Activated CD8-positive, alpha-beta memory T cell treated with anti-CD3 and anti-CD28 coated beads, Interleukin-2, amount 10 ng/mL, durations not matched to agents 7 days and 5 days (primary cell): ENCODE measurements at regions not wholly inside any gene's neighbourhood (a gene's known extent, or its start where the extent isn't known, plus 50 kb on each side); places are given as distances from the start of the nearest gene placed in this dataset.

Experiments
- ATAC-seq: fragments of 150-1000 bp; cut with Tn5 transposase; one replicate; pipeline ENCODE4 v1.10.0; 2021; ENCODE audit warnings: moderate library complexity
- CTCF ChIA-PET: fragments of 350-600 bp; sonication (Branson Sonifier 250); formaldehyde crosslinking; loops from one replicate; lab custom pipeline; 2021; ENCODE audit warnings: antibody characterized with exemption; lab: Charles Lee
- DNase-seq: peaks from one replicate; pipeline ENCODE4 v3.0.0-alpha.2; 2020
- H3K27ac Mint-ChIP-seq: one replicate; pipeline ENCODE4 v1.8.0; 2021; ENCODE audit warnings: mild to moderate bottlenecking, mixed read lengths
- H3K27me3 Mint-ChIP-seq: one replicate; pipeline ENCODE4 v1.8.0; 2021; ENCODE audit warnings: mixed read lengths
- H3K36me3 Mint-ChIP-seq: one replicate; pipeline ENCODE4 v1.8.0; 2021; ENCODE audit warnings: mild to moderate bottlenecking, mixed read lengths
- H3K4me1 Mint-ChIP-seq: one replicate; pipeline ENCODE4 v1.8.0; 2021; ENCODE audit warnings: mixed read lengths
- H3K4me3 Mint-ChIP-seq: one replicate; pipeline ENCODE4 v1.8.0; 2021; ENCODE audit warnings: mild to moderate bottlenecking, moderate library complexity, mixed read lengths
- H3K9me3 Mint-ChIP-seq: one replicate; pipeline ENCODE4 v1.8.0; 2022; ENCODE audit warnings: low read depth, mixed read lengths

- DNase-seq, result no peak
- no peak overlapping the region for H3K27ac Mint-ChIP-seq
- CTCF ChIA-PET, result no interaction called here
- H3K36me3 Mint-ChIP-seq, result no peaks in the 10 kb centered on the region
- no peaks in the 10 kb centered on the region for H3K9me3 Mint-ChIP-seq
- no peaks in the 10 kb centered on the region for H3K27me3 Mint-ChIP-seq
- no peaks in the 10 kb centered on the region for H3K4me1 Mint-ChIP-seq
- no peak for ATAC-seq
- no peak overlapping the region for H3K4me3 Mint-ChIP-seq
Measured at GRCh38 chr3:110654843-110655502, 416.6 kb upstream of the NECTIN3 start.

- DNase-seq (no peak), ATAC-seq (no peak)
- CTCF ChIA-PET, result no interaction called here
- H3K4me1 Mint-ChIP-seq, result no peaks in the 10 kb centered on the region
- H3K27me3 Mint-ChIP-seq, result no peaks in the 10 kb centered on the region
- no peak overlapping the region for H3K27ac Mint-ChIP-seq
- H3K9me3 Mint-ChIP-seq, result no peaks in the 10 kb centered on the region
- no peak overlapping the region for H3K4me3 Mint-ChIP-seq
- no peaks in the 10 kb centered on the region for H3K36me3 Mint-ChIP-seq
Measured at GRCh38 chr3:110656394-110657025, 415.1 kb upstream of the NECTIN3 start.

- H3K27ac Mint-ChIP-seq, result no peak overlapping the region
- DNase-seq (no peak), ATAC-seq (no peak)
- H3K27me3 Mint-ChIP-seq, result no peaks in the 10 kb centered on the region
- no peaks in the 10 kb centered on the region for H3K4me1 Mint-ChIP-seq
- no peak overlapping the region for H3K4me3 Mint-ChIP-seq
- peaks cover 16% of the 10 kb centered on the region for H3K9me3 Mint-ChIP-seq
- CTCF ChIA-PET, result no interaction called here
- H3K36me3 Mint-ChIP-seq, result no peaks in the 10 kb centered on the region
Measured at GRCh38 chr3:110664148-110664547, 407.5 kb upstream of the NECTIN3 start.

GRCh38 chr3:110666495-110666894, 405.1 kb upstream of the NECTIN3 start:
- H3K27me3 Mint-ChIP-seq, result no peaks in the 10 kb centered on the region
- CTCF ChIA-PET, result no interaction called here
- no peak for DNase-seq
- no peak overlapping the region for H3K4me3 Mint-ChIP-seq
- no peak for ATAC-seq
- no peak overlapping the region for H3K27ac Mint-ChIP-seq
- H3K4me1 Mint-ChIP-seq, result no peaks in the 10 kb centered on the region
- peaks cover 22% of the 10 kb centered on the region for H3K9me3 Mint-ChIP-seq
- peaks cover 5% of the 10 kb centered on the region for H3K36me3 Mint-ChIP-seq

GRCh38 chr3:110667216-110667615, 404.4 kb upstream of the NECTIN3 start:
- ATAC-seq (no peak), DNase-seq (no peak)
- Mint-ChIP-seq H3K27me3 (no peaks in the 10 kb centered on the region), H3K27ac (no peak overlapping the region), H3K36me3 (peaks cover 5% of the 10 kb centered on the region), H3K9me3 (peaks cover 24% of the 10 kb centered on the region), H3K4me3 (no peak overlapping the region), H3K4me1 (no peaks in the 10 kb centered on the region)
- CTCF ChIA-PET, result no interaction called here

- no peaks in the 10 kb centered on the region for H3K4me1 Mint-ChIP-seq
- peaks cover 23% of the 10 kb centered on the region for H3K9me3 Mint-ChIP-seq
- ATAC-seq, result no peak
- CTCF ChIA-PET, result no interaction called here
- H3K36me3 Mint-ChIP-seq, result peaks cover 5% of the 10 kb centered on the region
- no peak overlapping the region for H3K27ac Mint-ChIP-seq
- no peaks in the 10 kb centered on the region for H3K27me3 Mint-ChIP-seq
- H3K4me3 Mint-ChIP-seq, result no peak overlapping the region
- no peak for DNase-seq
Measured at GRCh38 chr3:110670407-110670806, 401.2 kb upstream of the NECTIN3 start.

- Mint-ChIP-seq H3K4me3 (no peak overlapping the region), H3K4me1 (no peaks in the 10 kb centered on the region), H3K9me3 (peaks cover 5% of the 10 kb centered on the region), H3K36me3 (no peaks in the 10 kb centered on the region), H3K27me3 (no peaks in the 10 kb centered on the region), H3K27ac (no peak overlapping the region)
- ATAC-seq (no peak), DNase-seq (no peak)
- CTCF ChIA-PET, result no interaction called here
Measured at GRCh38 chr3:110677506-110677905, 394.1 kb upstream of the NECTIN3 start.

GRCh38 chr3:110679285-110679684, 392.3 kb upstream of the NECTIN3 start:
- Mint-ChIP-seq H3K9me3 (peaks cover 2% of the 10 kb centered on the region), H3K4me1 (no peaks in the 10 kb centered on the region), H3K27ac (no peak overlapping the region), H3K4me3 (no peak overlapping the region), H3K36me3 (no peaks in the 10 kb centered on the region), H3K27me3 (no peaks in the 10 kb centered on the region)
- no peak for ATAC-seq
- CTCF ChIA-PET, result no interaction called here
- DNase-seq, result no peak

GRCh38 chr3:110680450-110680849, 391.2 kb upstream of the NECTIN3 start:
- Mint-ChIP-seq H3K27me3 (no peaks in the 10 kb centered on the region), H3K4me1 (no peaks in the 10 kb centered on the region), H3K27ac (no peak overlapping the region), H3K9me3 (no peaks in the 10 kb centered on the region), H3K36me3 (no peaks in the 10 kb centered on the region), H3K4me3 (no peak overlapping the region)
- ATAC-seq, result no peak
- CTCF ChIA-PET, result no interaction called here
- DNase-seq, result no peak

GRCh38 chr3:110684466-110684865, 387.1 kb upstream of the NECTIN3 start:
- Mint-ChIP-seq H3K27ac (no peak overlapping the region), H3K4me1 (no peaks in the 10 kb centered on the region), H3K4me3 (no peak overlapping the region), H3K9me3 (no peaks in the 10 kb centered on the region), H3K36me3 (no peaks in the 10 kb centered on the region), H3K27me3 (no peaks in the 10 kb centered on the region)
- DNase-seq (no peak), ATAC-seq (no peak)
- CTCF ChIA-PET, result no interaction called here

GRCh38 chr3:110685630-110686029, 386.0 kb upstream of the NECTIN3 start:
- CTCF ChIA-PET, result no interaction called here
- Mint-ChIP-seq H3K9me3 (no peaks in the 10 kb centered on the region), H3K36me3 (no peaks in the 10 kb centered on the region), H3K27me3 (no peaks in the 10 kb centered on the region), H3K4me3 (no peak overlapping the region), H3K4me1 (no peaks in the 10 kb centered on the region), H3K27ac (no peak overlapping the region)
- no peak for DNase-seq
- ATAC-seq, result no peak

GRCh38 chr3:110686701-110687100, 384.9 kb upstream of the NECTIN3 start:
- H3K27me3 Mint-ChIP-seq, result no peaks in the 10 kb centered on the region
- no peak for ATAC-seq
- DNase-seq, result no peak
- CTCF ChIA-PET, result no interaction called here
- H3K36me3 Mint-ChIP-seq, result no peaks in the 10 kb centered on the region
- H3K4me3 Mint-ChIP-seq, result no peak overlapping the region
- no peaks in the 10 kb centered on the region for H3K4me1 Mint-ChIP-seq
- no peaks in the 10 kb centered on the region for H3K9me3 Mint-ChIP-seq
- H3K27ac Mint-ChIP-seq, result no peak overlapping the region

GRCh38 chr3:110687138-110687537, 384.5 kb upstream of the NECTIN3 start:
- Mint-ChIP-seq H3K36me3 (no peaks in the 10 kb centered on the region), H3K27ac (no peak overlapping the region), H3K9me3 (no peaks in the 10 kb centered on the region), H3K4me3 (no peak overlapping the region), H3K27me3 (no peaks in the 10 kb centered on the region), H3K4me1 (no peaks in the 10 kb centered on the region)
- ATAC-seq (no peak), DNase-seq (no peak)
- CTCF ChIA-PET, result no interaction called here

- DNase-seq (no peak), ATAC-seq (no peak)
- Mint-ChIP-seq H3K27ac (no peak overlapping the region), H3K36me3 (no peaks in the 10 kb centered on the region), H3K27me3 (peaks cover 3% of the 10 kb centered on the region), H3K9me3 (peaks cover 2% of the 10 kb centered on the region), H3K4me1 (no peaks in the 10 kb centered on the region), H3K4me3 (no peak overlapping the region)
- CTCF ChIA-PET, result no interaction called here
Measured at GRCh38 chr3:110697961-110698360, 373.7 kb upstream of the NECTIN3 start.
